ENCODE measurements at regions not wholly inside any gene's neighbourhood (a gene's known extent, or its start where the extent isn't known, plus 50 kb on each side); places are given as distances from the start of the nearest gene placed in this dataset.

DNA sequence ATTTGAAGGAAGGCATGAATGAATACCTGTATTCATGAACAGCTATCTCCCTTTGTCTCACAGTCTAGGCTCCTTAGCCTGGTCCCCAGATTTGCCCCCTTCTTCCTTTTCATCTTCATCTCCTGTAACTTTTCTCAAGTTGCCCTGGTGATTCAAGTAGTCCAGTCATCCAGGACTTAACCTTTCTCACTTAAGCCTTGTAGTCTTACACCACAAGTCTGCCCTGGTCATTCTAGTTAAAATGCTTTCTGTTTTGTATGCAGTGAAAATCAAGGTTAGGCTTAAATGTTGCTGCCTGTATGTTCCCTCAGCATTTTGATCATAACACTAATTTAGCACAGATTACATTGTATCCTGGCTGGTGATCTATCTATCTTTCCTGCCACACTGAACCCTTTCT is 58.5 kb upstream of the SLC7A11 start:
- TF ChIP-seq, protein P1, sequence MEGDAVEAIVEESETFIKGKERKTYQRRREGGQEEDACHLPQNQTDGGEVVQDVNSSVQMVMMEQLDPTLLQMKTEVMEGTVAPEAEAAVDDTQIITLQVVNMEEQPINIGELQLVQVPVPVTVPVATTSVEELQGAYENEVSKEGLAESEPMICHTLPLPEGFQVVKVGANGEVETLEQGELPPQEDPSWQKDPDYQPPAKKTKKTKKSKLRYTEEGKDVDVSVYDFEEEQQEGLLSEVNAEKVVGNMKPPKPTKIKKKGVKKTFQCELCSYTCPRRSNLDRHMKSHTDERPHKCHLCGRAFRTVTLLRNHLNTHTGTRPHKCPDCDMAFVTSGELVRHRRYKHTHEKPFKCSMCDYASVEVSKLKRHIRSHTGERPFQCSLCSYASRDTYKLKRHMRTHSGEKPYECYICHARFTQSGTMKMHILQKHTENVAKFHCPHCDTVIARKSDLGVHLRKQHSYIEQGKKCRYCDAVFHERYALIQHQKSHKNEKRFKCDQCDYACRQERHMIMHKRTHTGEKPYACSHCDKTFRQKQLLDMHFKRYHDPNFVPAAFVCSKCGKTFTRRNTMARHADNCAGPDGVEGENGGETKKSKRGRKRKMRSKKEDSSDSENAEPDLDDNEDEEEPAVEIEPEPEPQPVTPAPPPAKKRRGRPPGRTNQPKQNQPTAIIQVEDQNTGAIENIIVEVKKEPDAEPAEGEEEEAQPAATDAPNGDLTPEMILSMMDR (optimal IDR thresholded peaks at IDR 0.05 in 1 of 3, IDR thresholded peaks at IDR 0.05 in 1 of 3, conservative IDR thresholded peaks at IDR 0.05 in 1 of 3; ENCODE audit: extremely low read depth in 1 of 3, insufficient read depth in 2 of 3, low read length in 3 of 3) = no peak
- TF ChIP-seq EZH2 (IDR thresholded peaks at IDR 0.05; ENCODE audit: low read length) = no peak
